T-helper 17 cell (primary cell): ENCODE measurements at regions not wholly inside any gene's neighbourhood (a gene's known extent, or its start where the extent isn't known, plus 50 kb on each side); places are given as distances from the start of the nearest gene placed in this dataset.
"Not testable (repeated sequence)": the region's sequence is repeated elsewhere in the genome, so short reads cannot be mapped to it uniquely, and the experiment has no call there.

Experiments used
- ATAC-seq: fragments of 150-1000 bp; cut with Tn5 transposase; 2 replicates; pipeline ENCODE4 v1.10.0; 2021; ENCODE audit warnings: mild to moderate bottlenecking, moderate library complexity
- DNase-seq, 3 donors: peaks; one replicate each; pipeline versions ENCODE4 v3.0.0 to v3.0.0-alpha.2; 2020 to 2021
- H3K9me3 ChIP-seq: one replicate; pipeline ENCODE4 v1.7.0; 2013; ENCODE audit warnings: low read length, mild to moderate bottlenecking; ENCODE audit not compliant: control insufficient read depth, poor library complexity, severe bottlenecking
- H3K27ac Mint-ChIP-seq: one replicate; pipeline ENCODE4 v1.8.0; 2022; ENCODE audit warnings: mild to moderate bottlenecking, moderate library complexity, mixed read lengths
- H3K27me3 Mint-ChIP-seq: one replicate; pipeline ENCODE4 v1.8.0; 2022; ENCODE audit warnings: mixed read lengths
- H3K36me3 Mint-ChIP-seq: one replicate; pipeline ENCODE4 v1.8.0; 2022; ENCODE audit warnings: low read depth, mixed read lengths
- H3K4me1 Mint-ChIP-seq: one replicate; pipeline ENCODE4 v1.8.0; 2022; ENCODE audit warnings: mild to moderate bottlenecking, mixed read lengths
- H3K4me3 Mint-ChIP-seq: one replicate; pipeline ENCODE4 v1.8.0; 2022; ENCODE audit warnings: mild to moderate bottlenecking, moderate library complexity, mixed read lengths

GRCh38 chr13:50158385-50159165 is 143.3 kb downstream of the KCNRG start:
- Mint-ChIP-seq H3K4me1 (peaks cover 8% of the 10 kb centered on the region), H3K27me3 (peaks cover 8% of the 10 kb centered on the region), H3K36me3 (no peaks in the 10 kb centered on the region), H3K27ac (no peak overlapping the region), H3K4me3 (no peak overlapping the region)
- ATAC-seq (no peak), DNase-seq (no peak)
- H3K9me3 ChIP-seq, result no peaks in the 10 kb centered on the region

DNA sequence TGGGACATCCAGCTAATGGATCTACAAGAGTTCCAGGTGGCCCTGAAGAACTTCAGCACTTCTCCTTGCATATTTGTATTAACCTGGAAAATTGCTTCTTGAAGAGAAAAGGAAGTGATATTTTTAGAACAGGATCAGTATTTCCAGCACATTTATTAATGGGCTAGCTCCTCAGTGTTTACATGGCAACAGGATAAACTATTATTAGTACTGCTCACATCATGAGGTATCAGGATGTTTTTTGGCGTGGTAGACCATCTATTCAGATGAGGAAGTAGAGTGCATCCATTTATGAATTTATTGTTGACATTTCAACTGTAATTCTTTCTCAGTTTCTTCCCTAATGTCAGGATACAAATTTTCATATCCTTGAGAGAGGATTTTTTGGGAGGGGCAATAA is 144.4 kb downstream of the KCNRG start:
- no peaks in the 10 kb centered on the region for H3K36me3 Mint-ChIP-seq
- H3K27ac Mint-ChIP-seq, result no peak overlapping the region
- H3K4me3 Mint-ChIP-seq, result no peak overlapping the region
- peaks cover 8% of the 10 kb centered on the region for H3K27me3 Mint-ChIP-seq
- no peaks in the 10 kb centered on the region for H3K9me3 ChIP-seq
- ATAC-seq (no peak), DNase-seq (no peak)
- H3K4me1 Mint-ChIP-seq, result peaks cover 5% of the 10 kb centered on the region

GRCh38 chr13:50161052-50161451 is 145.8 kb downstream of the KCNRG start:
- DNase-seq (no peak), ATAC-seq (no peak)
- H3K36me3 Mint-ChIP-seq, result no peaks in the 10 kb centered on the region
- H3K9me3 ChIP-seq, result no peaks in the 10 kb centered on the region
- H3K27ac Mint-ChIP-seq, result no peak overlapping the region
- H3K4me1 Mint-ChIP-seq, result peaks cover 5% of the 10 kb centered on the region
- no peak overlapping the region for H3K4me3 Mint-ChIP-seq
- peaks cover 8% of the 10 kb centered on the region for H3K27me3 Mint-ChIP-seq

- H3K9me3 ChIP-seq, result no peaks in the 10 kb centered on the region
- no peaks in the 10 kb centered on the region for H3K36me3 Mint-ChIP-seq
- peaks cover 5% of the 10 kb centered on the region for H3K4me1 Mint-ChIP-seq
- no peak for DNase-seq
- peaks cover 5% of the 10 kb centered on the region for H3K27me3 Mint-ChIP-seq
- ATAC-seq, result no peak
- H3K27ac Mint-ChIP-seq, result no peak overlapping the region
- no peak overlapping the region for H3K4me3 Mint-ChIP-seq
Measured at GRCh38 chr13:50162001-50162400, 146.8 kb downstream of the KCNRG start.

DNA sequence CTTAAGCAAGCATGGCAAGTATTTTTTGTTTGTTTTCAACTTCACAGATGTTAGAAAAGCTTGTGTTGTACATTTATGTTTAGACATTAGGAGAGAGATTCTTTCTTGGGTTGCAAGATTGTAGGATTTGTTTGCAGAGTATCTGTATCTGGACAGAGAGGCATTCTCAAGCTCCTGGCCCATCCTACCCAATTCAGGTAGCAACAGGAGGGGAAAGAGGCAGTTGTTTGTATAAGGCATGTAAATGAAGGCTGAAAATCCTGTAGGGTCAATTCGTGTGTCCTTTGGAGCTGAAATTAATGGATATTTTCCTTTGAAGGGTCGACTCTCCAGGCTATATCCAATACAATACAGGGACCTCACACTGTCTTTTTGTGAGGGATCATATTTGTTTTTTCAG is 147.3 kb downstream of the KCNRG start:
- DNase-seq (no peak), ATAC-seq (no peak)
- no peaks in the 10 kb centered on the region for H3K9me3 ChIP-seq
- no peak overlapping the region for H3K27ac Mint-ChIP-seq
- no peaks in the 10 kb centered on the region for H3K36me3 Mint-ChIP-seq
- H3K4me3 Mint-ChIP-seq, result no peak overlapping the region
- H3K27me3 Mint-ChIP-seq, result no peaks in the 10 kb centered on the region
- H3K4me1 Mint-ChIP-seq, result peaks cover 5% of the 10 kb centered on the region

DNA sequence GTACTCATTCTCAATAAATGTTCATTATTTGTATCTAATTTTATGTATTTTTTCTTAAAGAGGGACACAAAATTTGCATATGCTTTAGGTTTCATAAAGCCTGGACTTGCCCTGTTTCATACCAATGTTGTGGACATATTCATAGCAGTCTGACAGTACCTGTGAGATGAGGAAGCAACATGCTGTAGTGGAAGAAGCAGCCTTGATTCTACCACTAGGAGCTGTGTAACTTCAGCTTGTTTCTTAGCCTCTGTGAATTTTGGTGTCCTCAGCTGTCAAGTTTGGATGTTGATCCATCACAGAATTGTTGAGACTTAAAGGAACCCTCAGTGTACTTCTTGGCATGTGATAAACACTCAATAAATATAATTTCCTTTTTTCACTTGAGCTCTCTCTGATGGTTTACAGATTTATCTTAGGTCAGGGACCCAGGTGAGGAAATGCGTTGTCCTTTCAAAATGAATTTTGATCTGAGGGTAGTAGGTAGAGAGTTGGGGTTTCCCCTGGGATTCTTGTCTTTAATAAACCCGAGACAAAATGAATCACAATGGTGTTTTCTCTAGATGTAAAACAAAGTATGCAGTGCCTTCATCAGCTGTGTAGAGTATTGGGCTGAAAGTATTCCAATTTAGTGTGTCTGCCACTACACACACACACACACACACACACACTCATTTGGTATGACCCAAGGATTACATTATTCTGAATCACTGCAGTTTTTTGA is 152.1 kb downstream of the KCNRG start:
- ATAC-seq (no peak), DNase-seq (no peak)
- no peaks in the 10 kb centered on the region for H3K9me3 ChIP-seq
- H3K4me1 Mint-ChIP-seq, result peaks cover under 1% of the 10 kb centered on the region
- no peak overlapping the region for H3K27ac Mint-ChIP-seq
- H3K36me3 Mint-ChIP-seq, result no peaks in the 10 kb centered on the region
- H3K27me3 Mint-ChIP-seq, result no peaks in the 10 kb centered on the region
- no peak overlapping the region for H3K4me3 Mint-ChIP-seq

GRCh38 chr13:50167967-50168366 is 152.7 kb downstream of the KCNRG start:
- H3K27me3 Mint-ChIP-seq, result no peaks in the 10 kb centered on the region
- no peak overlapping the region for H3K27ac Mint-ChIP-seq
- no peaks in the 10 kb centered on the region for H3K36me3 Mint-ChIP-seq
- no peaks in the 10 kb centered on the region for H3K9me3 ChIP-seq
- no peak overlapping the region for H3K4me3 Mint-ChIP-seq
- H3K4me1 Mint-ChIP-seq, result no peaks in the 10 kb centered on the region
- ATAC-seq (no peak), DNase-seq (no peak)

- Mint-ChIP-seq H3K36me3 (no peaks in the 10 kb centered on the region), H3K4me1 (no peaks in the 10 kb centered on the region), H3K4me3 (no peak overlapping the region), H3K27ac (no peak overlapping the region), H3K27me3 (no peaks in the 10 kb centered on the region)
- DNase-seq (no peak), ATAC-seq (no peak)
- H3K9me3 ChIP-seq, result no peaks in the 10 kb centered on the region
Measured at GRCh38 chr13:50168786-50169185, 153.5 kb downstream of the KCNRG start.

GRCh38 chr13:50170447-50171037 is 155.3 kb downstream of the KCNRG start:
- Mint-ChIP-seq H3K27me3 (no peaks in the 10 kb centered on the region), H3K4me3 (no peak overlapping the region), H3K4me1 (no peaks in the 10 kb centered on the region), H3K27ac (no peak overlapping the region), H3K36me3 (no peaks in the 10 kb centered on the region)
- ATAC-seq (no peak), DNase-seq (no peak)
- no peaks in the 10 kb centered on the region for H3K9me3 ChIP-seq

DNA sequence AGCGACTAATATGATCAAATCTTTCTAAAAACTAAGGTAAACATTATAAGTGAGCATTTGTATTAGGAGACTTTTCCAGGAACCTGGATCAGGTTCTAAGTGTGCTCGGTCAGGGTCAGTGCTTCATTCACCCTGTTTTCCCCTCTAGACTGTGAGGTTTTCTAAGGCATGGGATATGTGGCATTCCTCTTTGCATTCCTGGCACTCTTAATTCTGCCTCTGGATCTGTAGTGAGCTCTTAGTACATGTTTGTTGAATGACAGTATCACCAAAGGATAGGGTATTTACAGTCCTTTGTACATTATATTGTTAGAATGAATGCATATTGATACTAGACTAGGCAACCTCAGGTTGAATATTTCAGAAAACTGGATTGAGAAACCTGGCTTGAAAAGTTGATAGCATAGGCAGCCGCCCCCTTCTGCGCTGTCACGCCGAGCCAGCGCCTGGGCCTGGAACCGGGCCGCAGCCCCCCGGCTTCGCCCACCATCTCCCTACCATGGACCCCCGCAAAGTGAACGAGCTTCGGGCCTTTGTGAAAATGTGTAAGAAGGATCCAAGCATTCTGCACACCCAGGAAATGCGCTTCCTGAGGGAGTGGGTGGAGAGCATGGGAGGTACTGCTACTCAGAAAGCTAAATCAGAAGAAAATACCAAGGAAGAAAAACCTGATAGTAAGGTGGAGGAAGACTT is 156.5 kb downstream of the KCNRG start:
- Mint-ChIP-seq H3K4me3 (no peak overlapping the region), H3K36me3 (no peaks in the 10 kb centered on the region), H3K27me3 (no peaks in the 10 kb centered on the region), H3K27ac (no peak overlapping the region), H3K4me1 (no peaks in the 10 kb centered on the region)
- no peak for DNase-seq
- no peaks in the 10 kb centered on the region for H3K9me3 ChIP-seq
- no peak for ATAC-seq

DNA sequence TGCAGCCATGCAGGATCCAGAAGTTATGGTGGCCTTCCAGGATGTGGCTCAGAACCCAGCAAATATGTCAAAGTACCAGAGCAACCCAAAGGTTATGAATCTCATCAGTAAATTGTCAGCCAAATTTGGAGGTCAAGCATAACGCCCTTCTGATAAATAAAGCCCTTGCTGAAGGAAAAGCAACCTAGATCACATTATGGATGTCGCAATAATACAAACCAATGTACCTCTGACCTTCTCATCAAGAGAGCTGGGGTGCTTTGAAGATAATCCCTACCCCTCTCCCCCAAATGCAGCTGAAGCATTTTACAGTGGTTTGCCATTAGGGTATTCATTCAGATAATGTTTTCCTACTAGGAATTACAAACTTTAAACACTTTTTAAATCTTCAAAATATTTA is 157.8 kb downstream of the KCNRG start:
- DNase-seq, H3K27me3 Mint-ChIP-seq, H3K36me3 Mint-ChIP-seq, H3K9me3 ChIP-seq, ATAC-seq, H3K4me1 Mint-ChIP-seq, H3K4me3 Mint-ChIP-seq, H3K27ac Mint-ChIP-seq: not testable (repeated sequence)

GRCh38 chr13:50174630-50175029 is 159.4 kb downstream of the KCNRG start:
- ATAC-seq (no peak), DNase-seq (no peak)
- no peak overlapping the region for H3K27ac Mint-ChIP-seq
- no peaks in the 10 kb centered on the region for H3K4me1 Mint-ChIP-seq
- H3K27me3 Mint-ChIP-seq, result no peaks in the 10 kb centered on the region
- no peaks in the 10 kb centered on the region for H3K36me3 Mint-ChIP-seq
- no peak overlapping the region for H3K4me3 Mint-ChIP-seq
- no peaks in the 10 kb centered on the region for H3K9me3 ChIP-seq

GRCh38 chr13:50179977-50180376 is 164.7 kb downstream of the KCNRG start:
- DNase-seq (no peak), ATAC-seq (no peak)
- Mint-ChIP-seq H3K4me1 (no peaks in the 10 kb centered on the region), H3K27ac (no peak overlapping the region), H3K4me3 (no peak overlapping the region), H3K36me3 (no peaks in the 10 kb centered on the region), H3K27me3 (no peaks in the 10 kb centered on the region)
- H3K9me3 ChIP-seq, result no peaks in the 10 kb centered on the region
